NCI-H748 treated with DMSO at 0.1 percent for 48 hours (cell line): ENCODE measurements at regions not wholly inside any gene's neighbourhood (a gene's known extent, or its start where the extent isn't known, plus 50 kb on each side); places are given as distances from the start of the nearest gene placed in this dataset.

Experiments
- DNase-seq: peaks from one replicate; lab custom pipeline; 2025; lab: John Stamatoyannopoulos, UW

- no peak for DNase-seq
Measured at GRCh38 chr2:66794551-66794950, 359.6 kb downstream of the MEIS1 start.

GRCh38 chr2:66802877-66803276, 368.0 kb downstream of the MEIS1 start:
- no peak for DNase-seq

GRCh38 chr2:66803726-66804125, 368.8 kb downstream of the MEIS1 start:
- no peak for DNase-seq

- no peak for DNase-seq
Measured at GRCh38 chr2:66805016-66805865, 370.3 kb downstream of the MEIS1 start.

- DNase-seq = no peak
Measured at GRCh38 chr2:66805968-66806367, 371.0 kb downstream of the MEIS1 start.

- no peak for DNase-seq
Measured at GRCh38 chr2:66813525-66813924, 378.6 kb downstream of the MEIS1 start.

- no peak for DNase-seq
Measured at GRCh38 chr2:66813976-66814375, 379.1 kb downstream of the MEIS1 start.

GRCh38 chr2:66814916-66815315, 380.0 kb downstream of the MEIS1 start:
- no peak for DNase-seq

GRCh38 chr2:66815886-66816285, 381.0 kb downstream of the MEIS1 start:
- DNase-seq = no peak

- no peak for DNase-seq
Measured at GRCh38 chr2:66821168-66821567, 386.2 kb downstream of the MEIS1 start.

- no peak for DNase-seq
Measured at GRCh38 chr2:66822186-66822585, 387.3 kb downstream of the MEIS1 start.

- DNase-seq = no peak
Measured at GRCh38 chr2:66824926-66825325, 390.0 kb downstream of the MEIS1 start.

- DNase-seq = no peak
Measured at GRCh38 chr2:66827851-66828250, 392.9 kb downstream of the MEIS1 start.

- no peak for DNase-seq
Measured at GRCh38 chr2:66828876-66829275, 394.0 kb downstream of the MEIS1 start.

GRCh38 chr2:66830881-66831280, 396.0 kb downstream of the MEIS1 start:
- no peak for DNase-seq

GRCh38 chr2:66832646-66833435, 397.9 kb downstream of the MEIS1 start:
- DNase-seq = no peak

GRCh38 chr2:66834859-66835258, 399.9 kb downstream of the MEIS1 start:
- no peak for DNase-seq

GRCh38 chr2:66836851-66837250, 401.9 kb downstream of the MEIS1 start:
- no peak for DNase-seq

- DNase-seq = no peak
Measured at GRCh38 chr2:66839551-66840320, 404.8 kb downstream of the MEIS1 start.

- no peak for DNase-seq
Measured at GRCh38 chr2:66840321-66841002, 405.5 kb downstream of the MEIS1 start.

- no peak for DNase-seq
Measured at GRCh38 chr2:66843847-66844246, 408.9 kb downstream of the MEIS1 start.

GRCh38 chr2:66845307-66845706, 410.4 kb downstream of the MEIS1 start:
- no peak for DNase-seq
